Sigmoid colon (tissue), 4 donors: ENCODE measurements at regions not wholly inside any gene's neighbourhood (a gene's known extent, or its start where the extent isn't known, plus 50 kb on each side); places are given as distances from the start of the nearest gene placed in this dataset.

ENCODE experiments used
- POLR2AphosphoS5 ChIP-seq, 4 donors: sonication (generic); formaldehyde crosslinking; IDR thresholded peaks; one replicate each; pipeline ENCODE4 v1.6.1; 2017; ENCODE audit warnings: antibody characterized with exemption in 4 of 4
- TF ChIP-seq, protein P1 (sequence below), 4 experiments: fragments of 450-650 bp in 3 of 4; fragments of 200-600 bp in 1 of 4; IDR thresholded peaks; one replicate each; pipeline ENCODE4 v1.5.1; 2016 to 2019; ENCODE audit warnings: antibody characterized with exemption in 4 of 4, mild to moderate bottlenecking in 3 of 4, moderate library complexity in 2 of 4

DNA sequence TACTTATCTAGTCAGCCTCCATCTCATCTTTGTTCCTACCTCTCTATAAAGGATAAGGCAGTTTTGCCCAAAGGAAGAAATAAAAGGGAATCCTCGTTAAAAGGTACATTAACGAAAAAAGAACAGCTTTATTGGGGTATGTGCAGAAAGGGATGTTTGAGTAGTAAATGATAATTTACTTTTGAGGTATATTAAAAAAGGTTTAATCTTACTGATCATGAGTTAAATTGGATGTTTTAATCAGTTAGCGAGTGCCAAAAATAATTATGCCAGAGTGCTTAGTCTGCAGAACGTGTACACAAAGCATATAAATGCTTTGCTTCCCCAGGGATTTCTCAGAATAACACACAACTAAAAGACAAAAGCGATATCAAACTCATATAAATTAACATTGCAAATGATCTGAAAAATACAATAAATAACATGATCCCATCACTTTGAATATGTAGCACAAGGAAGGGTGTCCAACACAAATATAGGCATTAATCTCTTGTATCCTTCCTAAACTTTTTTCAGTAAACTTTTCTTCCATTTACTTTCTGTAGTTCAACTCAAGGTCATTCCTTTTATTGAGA is 865.0 kb downstream of the NR2F1-AS1 start:
- TF ChIP-seq, protein P1, sequence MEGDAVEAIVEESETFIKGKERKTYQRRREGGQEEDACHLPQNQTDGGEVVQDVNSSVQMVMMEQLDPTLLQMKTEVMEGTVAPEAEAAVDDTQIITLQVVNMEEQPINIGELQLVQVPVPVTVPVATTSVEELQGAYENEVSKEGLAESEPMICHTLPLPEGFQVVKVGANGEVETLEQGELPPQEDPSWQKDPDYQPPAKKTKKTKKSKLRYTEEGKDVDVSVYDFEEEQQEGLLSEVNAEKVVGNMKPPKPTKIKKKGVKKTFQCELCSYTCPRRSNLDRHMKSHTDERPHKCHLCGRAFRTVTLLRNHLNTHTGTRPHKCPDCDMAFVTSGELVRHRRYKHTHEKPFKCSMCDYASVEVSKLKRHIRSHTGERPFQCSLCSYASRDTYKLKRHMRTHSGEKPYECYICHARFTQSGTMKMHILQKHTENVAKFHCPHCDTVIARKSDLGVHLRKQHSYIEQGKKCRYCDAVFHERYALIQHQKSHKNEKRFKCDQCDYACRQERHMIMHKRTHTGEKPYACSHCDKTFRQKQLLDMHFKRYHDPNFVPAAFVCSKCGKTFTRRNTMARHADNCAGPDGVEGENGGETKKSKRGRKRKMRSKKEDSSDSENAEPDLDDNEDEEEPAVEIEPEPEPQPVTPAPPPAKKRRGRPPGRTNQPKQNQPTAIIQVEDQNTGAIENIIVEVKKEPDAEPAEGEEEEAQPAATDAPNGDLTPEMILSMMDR (IDR thresholded peaks at IDR 0.05), result no peak
- no peak for TF ChIP-seq POLR2AphosphoS5 (IDR thresholded peaks at IDR 0.05)
